GM23338 (cell line): ENCODE measurements at regions not wholly inside any gene's neighbourhood (a gene's known extent, or its start where the extent isn't known, plus 50 kb on each side); places are given as distances from the start of the nearest gene placed in this dataset.

ENCODE experiments used
- CREB1 ChIP-seq: fragments of 250-450 bp; sonication (Bioruptor Pico); IDR thresholded peaks from 2 replicates; pipeline ENCODE4 v1.5.0; 2020; ENCODE audit warnings: low read depth, mild to moderate bottlenecking, moderate library complexity
- EZH2 ChIP-seq: fragments of 200-600 bp; sonication (generic); IDR thresholded peaks from one replicate; pipeline ENCODE4 v1.8.0; 2017; ENCODE audit warnings: antibody characterized with exemption, mild to moderate bottlenecking, low read depth; ENCODE audit not compliant: unreplicated experiment
- EZH2phosphoT487 ChIP-seq: fragments of 200-600 bp; sonication (generic); IDR thresholded peaks from one replicate; pipeline ENCODE4 v1.8.1; 2018; ENCODE audit warnings: antibody characterized with exemption; ENCODE audit not compliant: unreplicated experiment
- JUNB ChIP-seq: IDR thresholded peaks from one replicate; pipeline ENCODE4 v1.6.1; 2016; ENCODE audit warnings: antibody characterized with exemption; ENCODE audit not compliant: unreplicated experiment
- NANOG ChIP-seq: IDR thresholded peaks from 2 replicates; pipeline ENCODE4 v1.6.1; 2016; ENCODE audit warnings: antibody characterized with exemption, borderline replicate concordance
- POLR2AphosphoS5 ChIP-seq: IDR thresholded peaks from 2 replicates; pipeline ENCODE4 v1.6.1; 2016; ENCODE audit warnings: antibody characterized with exemption, low read depth
- STAT1 ChIP-seq: IDR thresholded peaks from one replicate; pipeline ENCODE4 v1.6.1; 2016; ENCODE audit warnings: antibody characterized with exemption; ENCODE audit not compliant: unreplicated experiment
- ZNF114 ChIP-seq: fragments of 250-450 bp; sonication (Bioruptor Pico); IDR thresholded peaks from 2 replicates; pipeline ENCODE4 v1.5.0; 2020; ENCODE audit warnings: mild to moderate bottlenecking, moderate library complexity
- ZNF331 ChIP-seq: fragments of 250-450 bp; sonication (Bioruptor Pico); IDR thresholded peaks from 2 replicates; pipeline ENCODE4 v1.5.0; 2020; ENCODE audit warnings: low read depth, mild to moderate bottlenecking, moderate library complexity
- TF ChIP-seq, protein P1 (sequence below), 2 experiments: fragments of 200-600 bp in 1 of 2; sonication (generic) in 1 of 2; conservative IDR thresholded peaks; 2 replicates each; pipeline versions ENCODE4 v1.5.1 to v1.6.1; 2016 to 2017; ENCODE audit warnings: antibody characterized with exemption in 2 of 2, low read depth in 2 of 2, mild to moderate bottlenecking in 2 of 2, moderate library complexity in 1 of 2
- TF ChIP-seq, protein P2 (sequence below): IDR thresholded peaks from one replicate; pipeline ENCODE4 v1.6.1; 2018; ENCODE audit warnings: antibody characterized with exemption; ENCODE audit not compliant: unreplicated experiment
- TF ChIP-seq, protein P3 (sequence below): IDR thresholded peaks from 2 replicates; pipeline ENCODE4 v1.6.1; 2016; ENCODE audit warnings: antibody characterized with exemption
- TF ChIP-seq, protein P4 (sequence below): fragments of 250-450 bp; sonication (Bioruptor Pico); IDR thresholded peaks from 2 replicates; pipeline ENCODE4 v1.5.0; 2020; ENCODE audit warnings: mild to moderate bottlenecking, moderate library complexity

DNA sequence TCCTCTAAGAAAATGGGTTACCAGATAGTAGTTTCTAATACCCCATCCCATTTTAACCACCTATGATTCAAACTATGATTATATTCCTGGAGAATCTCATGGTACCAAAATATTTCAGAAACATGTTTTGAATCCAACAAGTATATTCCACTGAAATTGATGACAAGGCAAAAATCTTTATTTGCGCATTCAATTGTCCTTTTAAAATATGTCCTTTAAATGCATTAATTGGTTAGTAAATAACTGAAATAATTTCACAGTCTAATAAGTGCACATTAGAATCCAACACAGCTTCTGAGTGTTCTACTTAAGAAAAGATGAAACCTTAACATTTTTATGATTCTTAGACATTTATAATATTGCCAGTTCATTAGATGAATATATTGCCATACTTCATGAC lies 356.6 kb downstream of the SETD4 start:
- no peak for TF ChIP-seq NANOG
- TF ChIP-seq, protein P1, sequence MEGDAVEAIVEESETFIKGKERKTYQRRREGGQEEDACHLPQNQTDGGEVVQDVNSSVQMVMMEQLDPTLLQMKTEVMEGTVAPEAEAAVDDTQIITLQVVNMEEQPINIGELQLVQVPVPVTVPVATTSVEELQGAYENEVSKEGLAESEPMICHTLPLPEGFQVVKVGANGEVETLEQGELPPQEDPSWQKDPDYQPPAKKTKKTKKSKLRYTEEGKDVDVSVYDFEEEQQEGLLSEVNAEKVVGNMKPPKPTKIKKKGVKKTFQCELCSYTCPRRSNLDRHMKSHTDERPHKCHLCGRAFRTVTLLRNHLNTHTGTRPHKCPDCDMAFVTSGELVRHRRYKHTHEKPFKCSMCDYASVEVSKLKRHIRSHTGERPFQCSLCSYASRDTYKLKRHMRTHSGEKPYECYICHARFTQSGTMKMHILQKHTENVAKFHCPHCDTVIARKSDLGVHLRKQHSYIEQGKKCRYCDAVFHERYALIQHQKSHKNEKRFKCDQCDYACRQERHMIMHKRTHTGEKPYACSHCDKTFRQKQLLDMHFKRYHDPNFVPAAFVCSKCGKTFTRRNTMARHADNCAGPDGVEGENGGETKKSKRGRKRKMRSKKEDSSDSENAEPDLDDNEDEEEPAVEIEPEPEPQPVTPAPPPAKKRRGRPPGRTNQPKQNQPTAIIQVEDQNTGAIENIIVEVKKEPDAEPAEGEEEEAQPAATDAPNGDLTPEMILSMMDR (conservative IDR thresholded peaks at IDR 0.05; ENCODE audit: low read depth in 2 of 2): no peak
- TF ChIP-seq, protein P2, sequence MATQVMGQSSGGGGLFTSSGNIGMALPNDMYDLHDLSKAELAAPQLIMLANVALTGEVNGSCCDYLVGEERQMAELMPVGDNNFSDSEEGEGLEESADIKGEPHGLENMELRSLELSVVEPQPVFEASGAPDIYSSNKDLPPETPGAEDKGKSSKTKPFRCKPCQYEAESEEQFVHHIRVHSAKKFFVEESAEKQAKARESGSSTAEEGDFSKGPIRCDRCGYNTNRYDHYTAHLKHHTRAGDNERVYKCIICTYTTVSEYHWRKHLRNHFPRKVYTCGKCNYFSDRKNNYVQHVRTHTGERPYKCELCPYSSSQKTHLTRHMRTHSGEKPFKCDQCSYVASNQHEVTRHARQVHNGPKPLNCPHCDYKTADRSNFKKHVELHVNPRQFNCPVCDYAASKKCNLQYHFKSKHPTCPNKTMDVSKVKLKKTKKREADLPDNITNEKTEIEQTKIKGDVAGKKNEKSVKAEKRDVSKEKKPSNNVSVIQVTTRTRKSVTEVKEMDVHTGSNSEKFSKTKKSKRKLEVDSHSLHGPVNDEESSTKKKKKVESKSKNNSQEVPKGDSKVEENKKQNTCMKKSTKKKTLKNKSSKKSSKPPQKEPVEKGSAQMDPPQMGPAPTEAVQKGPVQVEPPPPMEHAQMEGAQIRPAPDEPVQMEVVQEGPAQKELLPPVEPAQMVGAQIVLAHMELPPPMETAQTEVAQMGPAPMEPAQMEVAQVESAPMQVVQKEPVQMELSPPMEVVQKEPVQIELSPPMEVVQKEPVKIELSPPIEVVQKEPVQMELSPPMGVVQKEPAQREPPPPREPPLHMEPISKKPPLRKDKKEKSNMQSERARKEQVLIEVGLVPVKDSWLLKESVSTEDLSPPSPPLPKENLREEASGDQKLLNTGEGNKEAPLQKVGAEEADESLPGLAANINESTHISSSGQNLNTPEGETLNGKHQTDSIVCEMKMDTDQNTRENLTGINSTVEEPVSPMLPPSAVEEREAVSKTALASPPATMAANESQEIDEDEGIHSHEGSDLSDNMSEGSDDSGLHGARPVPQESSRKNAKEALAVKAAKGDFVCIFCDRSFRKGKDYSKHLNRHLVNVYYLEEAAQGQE: no peak
- TF ChIP-seq EZH2: no peak
- no peak for TF ChIP-seq ZNF331 (CRISPR knock-in tag)
- TF ChIP-seq CREB1: no peak
- no peak for TF ChIP-seq POLR2AphosphoS5
- no peak for TF ChIP-seq EZH2phosphoT487
- TF ChIP-seq JUNB: no peak
- TF ChIP-seq, protein P3, sequence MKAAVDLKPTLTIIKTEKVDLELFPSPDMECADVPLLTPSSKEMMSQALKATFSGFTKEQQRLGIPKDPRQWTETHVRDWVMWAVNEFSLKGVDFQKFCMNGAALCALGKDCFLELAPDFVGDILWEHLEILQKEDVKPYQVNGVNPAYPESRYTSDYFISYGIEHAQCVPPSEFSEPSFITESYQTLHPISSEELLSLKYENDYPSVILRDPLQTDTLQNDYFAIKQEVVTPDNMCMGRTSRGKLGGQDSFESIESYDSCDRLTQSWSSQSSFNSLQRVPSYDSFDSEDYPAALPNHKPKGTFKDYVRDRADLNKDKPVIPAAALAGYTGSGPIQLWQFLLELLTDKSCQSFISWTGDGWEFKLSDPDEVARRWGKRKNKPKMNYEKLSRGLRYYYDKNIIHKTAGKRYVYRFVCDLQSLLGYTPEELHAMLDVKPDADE: no peak
- TF ChIP-seq STAT1: no peak
- TF ChIP-seq ZNF114 (CRISPR knock-in tag): no peak
- TF ChIP-seq, protein P4, sequence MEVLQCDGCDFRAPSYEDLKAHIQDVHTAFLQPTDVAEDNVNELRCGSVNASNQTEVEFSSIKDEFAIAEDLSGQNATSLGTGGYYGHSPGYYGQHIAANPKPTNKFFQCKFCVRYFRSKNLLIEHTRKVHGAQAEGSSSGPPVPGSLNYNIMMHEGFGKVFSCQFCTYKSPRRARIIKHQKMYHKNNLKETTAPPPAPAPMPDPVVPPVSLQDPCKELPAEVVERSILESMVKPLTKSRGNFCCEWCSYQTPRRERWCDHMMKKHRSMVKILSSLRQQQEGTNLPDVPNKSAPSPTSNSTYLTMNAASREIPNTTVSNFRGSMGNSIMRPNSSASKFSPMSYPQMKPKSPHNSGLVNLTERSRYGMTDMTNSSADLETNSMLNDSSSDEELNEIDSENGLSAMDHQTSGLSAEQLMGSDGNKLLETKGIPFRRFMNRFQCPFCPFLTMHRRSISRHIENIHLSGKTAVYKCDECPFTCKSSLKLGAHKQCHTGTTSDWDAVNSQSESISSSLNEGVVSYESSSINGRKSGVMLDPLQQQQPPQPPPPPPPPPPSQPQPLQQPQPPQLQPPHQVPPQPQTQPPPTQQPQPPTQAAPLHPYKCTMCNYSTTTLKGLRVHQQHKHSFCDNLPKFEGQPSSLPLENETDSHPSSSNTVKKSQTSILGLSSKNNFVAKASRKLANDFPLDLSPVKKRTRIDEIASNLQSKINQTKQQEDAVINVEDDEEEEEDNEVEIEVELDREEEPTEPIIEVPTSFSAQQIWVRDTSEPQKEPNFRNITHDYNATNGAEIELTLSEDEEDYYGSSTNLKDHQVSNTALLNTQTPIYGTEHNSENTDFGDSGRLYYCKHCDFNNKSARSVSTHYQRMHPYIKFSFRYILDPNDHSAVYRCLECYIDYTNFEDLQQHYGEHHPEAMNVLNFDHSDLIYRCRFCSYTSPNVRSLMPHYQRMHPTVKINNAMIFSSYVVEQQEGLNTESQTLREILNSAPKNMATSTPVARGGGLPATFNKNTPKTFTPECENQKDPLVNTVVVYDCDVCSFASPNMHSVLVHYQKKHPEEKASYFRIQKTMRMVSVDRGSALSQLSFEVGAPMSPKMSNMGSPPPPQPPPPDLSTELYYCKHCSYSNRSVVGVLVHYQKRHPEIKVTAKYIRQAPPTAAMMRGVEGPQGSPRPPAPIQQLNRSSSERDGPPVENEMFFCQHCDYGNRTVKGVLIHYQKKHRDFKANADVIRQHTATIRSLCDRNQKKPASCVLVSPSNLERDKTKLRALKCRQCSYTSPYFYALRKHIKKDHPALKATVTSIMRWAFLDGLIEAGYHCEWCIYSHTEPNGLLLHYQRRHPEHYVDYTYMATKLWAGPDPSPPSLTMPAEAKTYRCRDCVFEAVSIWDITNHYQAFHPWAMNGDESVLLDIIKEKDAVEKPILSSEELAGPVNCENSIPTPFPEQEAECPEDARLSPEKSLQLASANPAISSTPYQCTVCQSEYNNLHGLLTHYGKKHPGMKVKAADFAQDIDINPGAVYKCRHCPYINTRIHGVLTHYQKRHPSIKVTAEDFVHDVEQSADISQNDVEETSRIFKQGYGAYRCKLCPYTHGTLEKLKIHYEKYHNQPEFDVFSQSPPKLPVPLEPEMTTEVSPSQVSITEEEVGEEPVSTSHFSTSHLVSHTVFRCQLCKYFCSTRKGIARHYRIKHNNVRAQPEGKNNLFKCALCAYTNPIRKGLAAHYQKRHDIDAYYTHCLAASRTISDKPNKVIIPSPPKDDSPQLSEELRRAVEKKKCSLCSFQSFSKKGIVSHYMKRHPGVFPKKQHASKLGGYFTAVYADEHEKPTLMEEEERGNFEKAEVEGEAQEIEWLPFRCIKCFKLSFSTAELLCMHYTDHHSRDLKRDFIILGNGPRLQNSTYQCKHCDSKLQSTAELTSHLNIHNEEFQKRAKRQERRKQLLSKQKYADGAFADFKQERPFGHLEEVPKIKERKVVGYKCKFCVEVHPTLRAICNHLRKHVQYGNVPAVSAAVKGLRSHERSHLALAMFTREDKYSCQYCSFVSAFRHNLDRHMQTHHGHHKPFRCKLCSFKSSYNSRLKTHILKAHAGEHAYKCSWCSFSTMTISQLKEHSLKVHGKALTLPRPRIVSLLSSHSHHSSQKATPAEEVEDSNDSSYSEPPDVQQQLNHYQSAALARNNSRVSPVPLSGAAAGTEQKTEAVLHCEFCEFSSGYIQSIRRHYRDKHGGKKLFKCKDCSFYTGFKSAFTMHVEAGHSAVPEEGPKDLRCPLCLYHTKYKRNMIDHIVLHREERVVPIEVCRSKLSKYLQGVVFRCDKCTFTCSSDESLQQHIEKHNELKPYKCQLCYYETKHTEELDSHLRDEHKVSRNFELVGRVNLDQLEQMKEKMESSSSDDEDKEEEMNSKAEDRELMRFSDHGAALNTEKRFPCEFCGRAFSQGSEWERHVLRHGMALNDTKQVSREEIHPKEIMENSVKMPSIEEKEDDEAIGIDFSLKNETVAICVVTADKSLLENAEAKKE (CRISPR knock-in tag): no peak
